H1 (cell line): ENCODE measurements at regions not wholly inside any gene's neighbourhood (a gene's known extent, or its start where the extent isn't known, plus 50 kb on each side); places are given as distances from the start of the nearest gene placed in this dataset.

Experiments used
- CTCF ChIA-PET: fragments of 300-600 bp; sonication (Branson Sonifier 250); formaldehyde crosslinking; loops from one replicate; lab custom pipeline; 2021; ENCODE audit not compliant: partially characterized antibody; lab: Charles Lee
- POLR2A ChIA-PET: fragments of 300-600 bp; sonication (Branson Sonifier 250); formaldehyde crosslinking; loops from one replicate; lab custom pipeline; 2021; ENCODE audit warnings: inconsistent platforms; ENCODE audit not compliant: partially characterized antibody; lab: Charles Lee
- DNase-seq, 2 experiments: peaks; one replicate each; pipeline versions ENCODE4 v3.0.0 to v3.0.0-alpha.2; 2010 to 2022; ENCODE audit warnings: low spot score in 2 of 2, low read depth in 1 of 2, mixed read lengths in 1 of 2
- FAIRE-seq: peaks from 2 replicates; lab custom pipeline; 2011; peaks lifted over from hg19 to GRCh38; lab: Jason Lieb, UNC
- H2AFZ ChIP-seq: 2 replicates; pipeline ENCODE4 v1.8.1; 2012; ENCODE audit warnings: low read length, inconsistent platforms
- H2AK5ac ChIP-seq: 2 replicates; pipeline ENCODE4 v1.6.1; 2013; ENCODE audit warnings: low read depth, low read length
- H2BK120ac ChIP-seq: replicated peaks from 2 replicates; pipeline ENCODE3; 2013; ENCODE audit warnings: low read depth, low read length, inconsistent platforms
- H2BK12ac ChIP-seq: 2 replicates; pipeline ENCODE4 v1.6.1; 2013; ENCODE audit warnings: low read depth, low read length
- H2BK15ac ChIP-seq: 2 replicates; pipeline ENCODE4 v1.6.1; 2013; ENCODE audit warnings: low read length
- H2BK20ac ChIP-seq: 2 replicates; pipeline ENCODE4 v1.6.1; 2013; ENCODE audit warnings: low read length
- H2BK5ac ChIP-seq: 2 replicates; pipeline ENCODE4 v1.6.1; 2013; ENCODE audit warnings: low read depth, low read length
- H3K14ac ChIP-seq: 2 replicates; pipeline ENCODE4 v1.6.1; 2013; ENCODE audit warnings: inconsistent platforms; ENCODE audit not compliant: insufficient read length
- H3K18ac ChIP-seq: 2 replicates; pipeline ENCODE4 v1.6.1; 2013; ENCODE audit warnings: low read length; ENCODE audit errors: extremely low read depth
- H3K23ac ChIP-seq: 2 replicates; pipeline ENCODE4 v1.6.1; 2013; ENCODE audit warnings: inconsistent platforms; ENCODE audit not compliant: insufficient read length
- H3K23me2 ChIP-seq: 2 replicates; pipeline ENCODE4 v1.6.1; 2013; ENCODE audit warnings: low read depth, low read length
- H3K27ac ChIP-seq: 2 replicates; pipeline ENCODE4 v1.6.1; 2011; ENCODE audit warnings: low read depth, low read length, inconsistent platforms
- H3K27me3 ChIP-seq, 4 experiments: replicated peaks in 1 of 4; 1 replicate in 1 of 4; 2 replicates in 3 of 4; pipeline versions ENCODE4 v1.6.1 to v1.8.1; 2011 to 2013; ENCODE audit warnings: low read length in 3 of 4, mild to moderate bottlenecking in 3 of 4, inconsistent platforms in 2 of 4, mixed read lengths in 2 of 4, moderate library complexity in 1 of 4; ENCODE audit not compliant: control insufficient read depth in 3 of 4, insufficient read depth in 3 of 4; ENCODE audit errors: extremely low read depth in 1 of 4
- H3K36me3 ChIP-seq, 4 experiments: 2 replicates each; pipeline versions ENCODE4 v1.6.1 to v1.8.1; 2011 to 2013; ENCODE audit warnings: mild to moderate bottlenecking in 4 of 4, low read length in 3 of 4, moderate library complexity in 2 of 4, control low read depth in 1 of 4, inconsistent platforms in 1 of 4; ENCODE audit not compliant: insufficient read depth in 4 of 4, control insufficient read depth in 2 of 4
- H3K4ac ChIP-seq: replicated peaks from 2 replicates; pipeline ENCODE3; 2013; ENCODE audit warnings: low read length, low read depth, mixed read lengths, inconsistent platforms; ENCODE audit not compliant: insufficient read length
- H3K4me1 ChIP-seq, 4 experiments: replicated peaks in 1 of 4; 1 replicate in 1 of 4; 2 replicates in 3 of 4; pipeline versions ENCODE4 v1.6.1 to v1.8.1; 2011 to 2013; ENCODE audit warnings: low read length in 3 of 4, inconsistent platforms in 2 of 4, mixed read lengths in 1 of 4; ENCODE audit not compliant: insufficient read depth in 4 of 4, control insufficient read depth in 3 of 4
- H3K4me2 ChIP-seq, 2 experiments: 2 replicates each; pipeline versions ENCODE4 v1.6.1 to v1.8.1; 2011 to 2013; ENCODE audit warnings: low read depth in 2 of 2, low read length in 2 of 2, control low read depth in 1 of 2, inconsistent platforms in 1 of 2, mild to moderate bottlenecking in 1 of 2; ENCODE audit not compliant: insufficient read depth in 1 of 2
- H3K4me3 ChIP-seq, 4 experiments: fragments of 200-600, 300-600 bp in 1 of 4; sonication (generic), shearing (Covaris generic), sonication (Bioruptor Twin) in 1 of 4; 2 replicates each; pipeline versions ENCODE4 v1.5.1 to v1.8.1; 2011 to 2016; ENCODE audit warnings: low read length in 4 of 4, low read depth in 3 of 4, control low read depth in 2 of 4, inconsistent platforms in 2 of 4, mild to moderate bottlenecking in 2 of 4, mixed read lengths in 1 of 4, moderate library complexity in 1 of 4; ENCODE audit not compliant: insufficient read depth in 2 of 4; ENCODE audit errors: extremely low read depth in 1 of 4
- H3K56ac ChIP-seq: replicated peaks from 2 replicates; pipeline ENCODE3; 2013; ENCODE audit warnings: low read depth, mild to moderate bottlenecking, mixed read lengths, low read length, inconsistent platforms; ENCODE audit not compliant: insufficient read length
- H3K79me1 ChIP-seq: 2 replicates; pipeline ENCODE4 v1.6.1; 2013; ENCODE audit warnings: low read depth, low read length, control low read depth
- H3K79me2 ChIP-seq, 2 experiments: 2 replicates each; pipeline versions ENCODE4 v1.6.1 to v1.8.1; 2012 to 2013; ENCODE audit warnings: low read length in 2 of 2, mild to moderate bottlenecking in 2 of 2, inconsistent platforms in 1 of 2; ENCODE audit not compliant: insufficient read depth in 2 of 2, control insufficient read depth in 1 of 2
- H3K9ac ChIP-seq, 4 experiments: replicated peaks in 1 of 4; 1 replicate in 1 of 4; 2 replicates in 3 of 4; pipeline versions ENCODE4 v1.6.1 to v1.8.1; 2011 to 2013; ENCODE audit warnings: low read depth in 3 of 4, low read length in 3 of 4, control low read depth in 2 of 4, mild to moderate bottlenecking in 2 of 4, moderate library complexity in 2 of 4, inconsistent platforms in 1 of 4; ENCODE audit errors: extremely low read depth in 1 of 4
- H3K9me3 ChIP-seq, 2 experiments: 2 replicates each; pipeline versions ENCODE4 v1.6.1 to v1.8.1; 2012 to 2013; ENCODE audit warnings: mild to moderate bottlenecking in 2 of 2, moderate library complexity in 2 of 2, control low read depth in 1 of 2, inconsistent platforms in 1 of 2, low read depth in 1 of 2, low read length in 1 of 2, mixed read lengths in 1 of 2; ENCODE audit not compliant: insufficient read depth in 2 of 2
- H4K20me1 ChIP-seq, 2 experiments: replicated peaks in 1 of 2; 2 replicates each; pipeline versions ENCODE3 to v1.8.1; 2011 to 2013; ENCODE audit warnings: inconsistent platforms in 2 of 2, low read length in 2 of 2, mild to moderate bottlenecking in 1 of 2; ENCODE audit not compliant: insufficient read depth in 2 of 2, control insufficient read depth in 1 of 2
- H4K5ac ChIP-seq: 2 replicates; pipeline ENCODE4 v1.6.1; 2013; ENCODE audit warnings: low read length, low read depth, mixed read lengths, inconsistent platforms; ENCODE audit not compliant: insufficient read length
- H4K8ac ChIP-seq: 2 replicates; pipeline ENCODE4 v1.8.0; 2013; ENCODE audit warnings: mild to moderate bottlenecking, moderate library complexity, low read length, inconsistent platforms; ENCODE audit not compliant: insufficient read depth; ENCODE audit errors: extremely low read depth
- H4K91ac ChIP-seq: replicated peaks from 2 replicates; pipeline ENCODE3; 2013; ENCODE audit warnings: low read length, mixed read lengths, inconsistent platforms; ENCODE audit not compliant: insufficient read length
- CBX8 ChIP-seq: fragments of 300-800, 300-1000 bp; sonication (generic); IDR thresholded peaks from 2 replicates; pipeline ENCODE4 v1.7.1; 2016; ENCODE audit warnings: low read depth, low read length, borderline replicate concordance
- CEBPB ChIP-seq: IDR thresholded peaks from 2 replicates; pipeline ENCODE4 v1.6.1; 2012; ENCODE audit warnings: low read depth, low read length
- HDAC2 ChIP-seq, 2 experiments: fragments of 300-600 bp in 1 of 2; sonication (generic) in 1 of 2; IDR thresholded peaks; 2 replicates each; pipeline ENCODE4 v1.6.1; 2011 to 2012; ENCODE audit warnings: low read depth in 2 of 2, low read length in 2 of 2, mild to moderate bottlenecking in 2 of 2, moderate library complexity in 2 of 2, borderline replicate concordance in 1 of 2, inconsistent platforms in 1 of 2
- KDM1A ChIP-seq: fragments of 200-600, 300-600 bp; sonication (generic); IDR thresholded peaks from 2 replicates; pipeline ENCODE4 v1.7.1; 2016; ENCODE audit warnings: mild to moderate bottlenecking, low read length, borderline replicate concordance
- KDM4A ChIP-seq: IDR thresholded peaks from one replicate; pipeline ENCODE4 v1.7.1; 2012; ENCODE audit warnings: low read depth, mild to moderate bottlenecking, moderate library complexity, low read length, inconsistent platforms; ENCODE audit not compliant: severe bottlenecking
- SIX5 ChIP-seq: IDR thresholded peaks from 2 replicates; pipeline ENCODE4 v1.6.1; 2011; ENCODE audit warnings: mild to moderate bottlenecking, low read depth, low read length
- TAF1 ChIP-seq: IDR thresholded peaks from 2 replicates; pipeline ENCODE4 v1.6.1; 2011; ENCODE audit warnings: mild to moderate bottlenecking, low read depth, low read length
- TCF12 ChIP-seq: IDR thresholded peaks from 2 replicates; pipeline ENCODE4 v1.6.1; 2011; ENCODE audit warnings: low read depth, mild to moderate bottlenecking, low read length
- WGBS, 2 experiments: shearing (Covaris generic) in 1 of 2; methylation state at CpG; one replicate each; pipeline versions ENCODE4 v1.1.6 to v1.1.7; 2013 to 2015; ENCODE audit warnings: low lambda C conversion rate in 2 of 2, mixed read lengths in 2 of 2, inconsistent platforms in 1 of 2, low coverage in 1 of 2, missing lambda C conversion rate in 1 of 2; ENCODE audit not compliant: insufficient replicate concordance in 2 of 2, insufficient coverage in 1 of 2, insufficient read length in 1 of 2; ENCODE audit errors: extremely low coverage in 1 of 2, missing lambda C conversion rate in 1 of 2; 5-methylcytosine and 5-hydroxymethylcytosine counted together
- TF ChIP-seq, protein P1 (sequence below): IDR thresholded peaks from 2 replicates; pipeline ENCODE4 v1.6.1; 2011; ENCODE audit warnings: low read length, improper control_type of control experiment

DNA sequence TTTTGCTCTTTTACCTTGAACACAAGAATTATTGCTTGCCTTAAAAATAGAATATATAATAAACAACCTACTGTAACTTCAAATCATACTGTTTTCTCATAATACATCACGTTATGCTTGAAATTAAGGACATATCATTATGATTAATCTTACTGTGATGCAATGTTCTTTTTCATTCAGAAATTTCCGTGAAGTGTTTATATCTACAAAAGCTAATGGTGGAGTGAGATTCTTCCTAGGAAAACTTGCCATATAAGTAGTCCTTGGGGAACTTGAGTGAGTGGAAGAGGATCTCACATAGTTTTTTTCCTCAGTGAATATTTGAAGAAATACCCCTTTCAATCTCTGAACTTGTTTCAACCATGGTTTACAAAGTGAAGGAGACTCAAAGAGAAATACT is 498.7 kb upstream of the CBLB start:
- Histone ChIP-seq H3K23me2 (no peaks in the 10 kb centered on the region), H3K79me2 (no peaks in the 10 kb centered on the region), H4K20me1 (no peaks in the 10 kb centered on the region), H3K4me1 (no peaks in the 10 kb centered on the region), H3K79me1 (no peaks in the 10 kb centered on the region), H3K4me3 (no peak overlapping the region), H3K56ac (no peak overlapping the region), H2BK12ac (no peak overlapping the region), H3K23ac (no peak overlapping the region), H3K27ac (no peak overlapping the region), H3K4ac (no peak overlapping the region), H3K9me3 (no peaks in the 10 kb centered on the region), H3K18ac (no peak overlapping the region), H3K27me3 (no peaks in the 10 kb centered on the region), H3K9ac (no peak overlapping the region), H2BK20ac (no peak overlapping the region), H2AK5ac (no peak overlapping the region), H2BK5ac (no peak overlapping the region), H2AFZ (no peak overlapping the region), H3K36me3 (no peaks in the 10 kb centered on the region), H3K14ac (no peak overlapping the region), H3K4me2 (no peak overlapping the region), H4K5ac (no peak overlapping the region), H2BK120ac (no peak overlapping the region), H4K8ac (no peak overlapping the region), H2BK15ac (no peak overlapping the region), H4K91ac (no peak overlapping the region)
- CTCF ChIA-PET = interaction anchor here (0.6 to 1.2 kb wide), 3 partner anchors 20 to 316 kb away, joined by 3 to 4 read pairs (median 3); no protein-coding TSS in a partner anchor
- no peak for DNase-seq
- no peak for TF ChIP-seq TCF12
- TF ChIP-seq HDAC2 (IDR thresholded peaks at IDR 0.05; ENCODE audit: borderline replicate concordance in 1 of 2, low read depth in 2 of 2, low read length in 2 of 2) = no peak
- no peak for TF ChIP-seq CEBPB
- no peak for TF ChIP-seq TAF1
- TF ChIP-seq KDM4A = no peak
- TF ChIP-seq, protein P1, sequence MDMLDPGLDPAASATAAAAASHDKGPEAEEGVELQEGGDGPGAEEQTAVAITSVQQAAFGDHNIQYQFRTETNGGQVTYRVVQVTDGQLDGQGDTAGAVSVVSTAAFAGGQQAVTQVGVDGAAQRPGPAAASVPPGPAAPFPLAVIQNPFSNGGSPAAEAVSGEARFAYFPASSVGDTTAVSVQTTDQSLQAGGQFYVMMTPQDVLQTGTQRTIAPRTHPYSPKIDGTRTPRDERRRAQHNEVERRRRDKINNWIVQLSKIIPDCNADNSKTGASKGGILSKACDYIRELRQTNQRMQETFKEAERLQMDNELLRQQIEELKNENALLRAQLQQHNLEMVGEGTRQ = no peak
- no peak for TF ChIP-seq KDM1A
- no peak for TF ChIP-seq SIX5
- TF ChIP-seq CBX8 = no peak
- POLR2A ChIA-PET = no interaction called here
- 92% methylated on average over 2 of the region's 2 CpGs; no CpG with 5 or more reads in 1 of the 2 experiments for WGBS, 2 experiments
- no peak for FAIRE-seq
